Fibroblast of lung (primary cell): ENCODE measurements at regions not wholly inside any gene's neighbourhood (a gene's known extent, or its start where the extent isn't known, plus 50 kb on each side); places are given as distances from the start of the nearest gene placed in this dataset.
"Not testable (repeated sequence)": the region's sequence is repeated elsewhere in the genome, so short reads cannot be mapped to it uniquely, and the experiment has no call there.

Source experiments
- DNase-seq, 2 donors: peaks; one replicate each; pipeline versions ENCODE4 v3.0.0 to v3.0.0-alpha.2; 2010; ENCODE audit warnings: low read depth in 2 of 2
- H2AFZ ChIP-seq: 2 replicates; pipeline ENCODE4 v1.5.1; 2012; ENCODE audit warnings: low read length, control low read depth, inconsistent platforms
- H3K27ac ChIP-seq: 2 replicates; pipeline ENCODE4 v1.5.1; 2011; ENCODE audit warnings: low read length, control low read depth; ENCODE audit not compliant: insufficient read depth
- H3K27me3 ChIP-seq: 2 replicates; pipeline ENCODE4 v1.5.1; 2011; ENCODE audit warnings: mild to moderate bottlenecking, low read length; ENCODE audit not compliant: control insufficient read depth, insufficient read depth
- H3K36me3 ChIP-seq: 2 replicates; pipeline ENCODE4 v1.5.1; 2011; ENCODE audit warnings: low read length; ENCODE audit not compliant: control insufficient read depth, insufficient read depth
- H3K4me1 ChIP-seq: 2 replicates; pipeline ENCODE4 v1.5.1; 2011; ENCODE audit warnings: low read length; ENCODE audit not compliant: control insufficient read depth, insufficient read depth; ENCODE audit errors: extremely low read depth
- H3K4me2 ChIP-seq: 2 replicates; pipeline ENCODE4 v1.5.1; 2011; ENCODE audit warnings: low read length, control low read depth; ENCODE audit not compliant: insufficient read depth; ENCODE audit errors: extremely low read depth
- H3K4me3 ChIP-seq, 4 experiments: fragments of 200-600 bp in 1 of 4; sonication (generic) in 1 of 4; replicated peaks in 1 of 4; 2 replicates each; pipeline ENCODE4 v1.5.1; 2011 to 2016; ENCODE audit warnings: low read length in 4 of 4, low read depth in 3 of 4, mild to moderate bottlenecking in 3 of 4, control low read depth in 2 of 4, inconsistent platforms in 1 of 4, mixed read lengths in 1 of 4; ENCODE audit not compliant: insufficient read depth in 1 of 4; ENCODE audit errors: control extremely low read depth in 1 of 4
- H3K79me2 ChIP-seq: 2 replicates; pipeline ENCODE4 v1.5.1; 2012; ENCODE audit warnings: mild to moderate bottlenecking, low read length, inconsistent platforms; ENCODE audit not compliant: control insufficient read depth, insufficient read depth
- H3K9ac ChIP-seq: 2 replicates; pipeline ENCODE4 v1.5.1; 2011; ENCODE audit warnings: mild to moderate bottlenecking, low read length, control low read depth; ENCODE audit not compliant: insufficient read depth
- H3K9me3 ChIP-seq: 2 replicates; pipeline ENCODE4 v1.5.1; 2012; ENCODE audit warnings: low read depth, low read length; ENCODE audit not compliant: control insufficient read depth, insufficient read depth
- H4K20me1 ChIP-seq: 2 replicates; pipeline ENCODE4 v1.5.1; 2011; ENCODE audit warnings: low read length; ENCODE audit not compliant: control insufficient read depth, insufficient read depth; ENCODE audit errors: extremely low read depth
- EZH2 ChIP-seq: IDR thresholded peaks from 2 replicates; pipeline ENCODE4 v1.5.1; 2012; ENCODE audit warnings: low read length, control low read depth, mild to moderate bottlenecking; ENCODE audit errors: missing control alignments
- TF ChIP-seq, protein P1 (sequence below), 2 donors: IDR thresholded peaks in 1 of 2; conservative IDR thresholded peaks in 1 of 2; 1 replicate in 1 of 2; 2 replicates in 1 of 2; pipeline ENCODE4 v1.5.1; 2011 to 2012; ENCODE audit warnings: low read length in 2 of 2, control low read depth in 1 of 2, inconsistent platforms in 1 of 2, low read depth in 1 of 2, mild to moderate bottlenecking in 1 of 2

DNA sequence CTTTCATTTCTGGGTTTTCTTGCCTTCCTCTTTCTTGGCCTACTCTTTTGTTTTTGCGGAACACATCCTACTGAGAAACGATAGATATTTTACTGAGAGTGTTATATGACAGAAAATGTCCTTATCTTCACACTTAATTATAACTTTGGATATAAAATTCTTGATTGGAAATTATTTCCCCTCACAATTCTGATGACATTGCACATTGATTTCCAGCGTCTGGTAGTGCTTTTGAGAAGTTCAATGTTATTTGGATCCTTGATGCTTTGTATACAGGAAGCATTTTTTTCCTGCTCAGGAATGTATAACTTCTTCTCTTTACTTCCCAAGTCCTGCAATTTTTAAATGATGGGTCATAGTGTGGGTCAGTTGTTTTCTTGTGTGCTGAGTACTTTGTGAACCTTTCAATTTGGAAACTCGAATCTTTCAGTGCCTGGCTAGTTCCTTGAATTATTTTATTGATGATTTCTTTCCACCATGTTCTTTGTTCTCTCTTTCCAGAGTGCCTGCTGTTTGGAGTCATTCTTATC, 183.9 kb downstream of the PDCD6IP start:
- no peak overlapping the region for H3K27ac ChIP-seq
- no peaks in the 10 kb centered on the region for H3K9me3 ChIP-seq
- no peak for DNase-seq
- H3K79me2 ChIP-seq: no peaks in the 10 kb centered on the region
- no peak overlapping the region for H2AFZ ChIP-seq
- no peak overlapping the region for H3K4me3 ChIP-seq
- TF ChIP-seq, protein P1, sequence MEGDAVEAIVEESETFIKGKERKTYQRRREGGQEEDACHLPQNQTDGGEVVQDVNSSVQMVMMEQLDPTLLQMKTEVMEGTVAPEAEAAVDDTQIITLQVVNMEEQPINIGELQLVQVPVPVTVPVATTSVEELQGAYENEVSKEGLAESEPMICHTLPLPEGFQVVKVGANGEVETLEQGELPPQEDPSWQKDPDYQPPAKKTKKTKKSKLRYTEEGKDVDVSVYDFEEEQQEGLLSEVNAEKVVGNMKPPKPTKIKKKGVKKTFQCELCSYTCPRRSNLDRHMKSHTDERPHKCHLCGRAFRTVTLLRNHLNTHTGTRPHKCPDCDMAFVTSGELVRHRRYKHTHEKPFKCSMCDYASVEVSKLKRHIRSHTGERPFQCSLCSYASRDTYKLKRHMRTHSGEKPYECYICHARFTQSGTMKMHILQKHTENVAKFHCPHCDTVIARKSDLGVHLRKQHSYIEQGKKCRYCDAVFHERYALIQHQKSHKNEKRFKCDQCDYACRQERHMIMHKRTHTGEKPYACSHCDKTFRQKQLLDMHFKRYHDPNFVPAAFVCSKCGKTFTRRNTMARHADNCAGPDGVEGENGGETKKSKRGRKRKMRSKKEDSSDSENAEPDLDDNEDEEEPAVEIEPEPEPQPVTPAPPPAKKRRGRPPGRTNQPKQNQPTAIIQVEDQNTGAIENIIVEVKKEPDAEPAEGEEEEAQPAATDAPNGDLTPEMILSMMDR (conservative IDR thresholded peaks at IDR 0.05 in 1 of 2, IDR thresholded peaks at IDR 0.05 in 1 of 2; ENCODE audit: low read depth in 1 of 2, low read length in 2 of 2): no peak
- no peak for TF ChIP-seq EZH2
- no peak overlapping the region for H3K9ac ChIP-seq
- no peaks in the 10 kb centered on the region for H3K36me3 ChIP-seq
- H4K20me1 ChIP-seq: no peaks in the 10 kb centered on the region
- H3K4me2 ChIP-seq: no peak overlapping the region
- H3K27me3 ChIP-seq: no peaks in the 10 kb centered on the region
- peaks cover 3% of the 10 kb centered on the region for H3K4me1 ChIP-seq

DNA sequence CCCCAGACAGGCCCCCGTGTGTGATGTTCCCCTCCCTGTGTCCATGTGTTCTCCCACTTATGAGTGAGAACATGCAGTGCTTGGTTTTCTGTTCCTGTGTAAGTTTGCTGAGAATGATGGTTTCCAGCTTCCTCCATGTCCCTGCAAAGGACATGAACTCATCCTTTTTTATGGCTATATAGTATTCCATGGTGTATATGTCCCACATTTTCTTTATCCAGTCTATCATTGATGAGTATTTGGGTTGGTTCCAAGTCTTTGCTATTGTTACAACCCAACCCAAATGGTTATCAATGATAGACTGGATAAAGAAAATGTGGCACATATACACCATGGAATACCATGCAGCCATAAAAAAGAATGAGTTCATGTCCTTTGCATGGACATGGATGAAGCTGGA, 184.5 kb downstream of the PDCD6IP start:
- not testable (repeated sequence) for H3K9me3 ChIP-seq, DNase-seq, H3K27ac ChIP-seq, H2AFZ ChIP-seq, H3K36me3 ChIP-seq, H4K20me1 ChIP-seq, H3K79me2 ChIP-seq, H3K4me2 ChIP-seq, H3K27me3 ChIP-seq, H3K4me3 ChIP-seq, H3K4me1 ChIP-seq, H3K9ac ChIP-seq

DNA sequence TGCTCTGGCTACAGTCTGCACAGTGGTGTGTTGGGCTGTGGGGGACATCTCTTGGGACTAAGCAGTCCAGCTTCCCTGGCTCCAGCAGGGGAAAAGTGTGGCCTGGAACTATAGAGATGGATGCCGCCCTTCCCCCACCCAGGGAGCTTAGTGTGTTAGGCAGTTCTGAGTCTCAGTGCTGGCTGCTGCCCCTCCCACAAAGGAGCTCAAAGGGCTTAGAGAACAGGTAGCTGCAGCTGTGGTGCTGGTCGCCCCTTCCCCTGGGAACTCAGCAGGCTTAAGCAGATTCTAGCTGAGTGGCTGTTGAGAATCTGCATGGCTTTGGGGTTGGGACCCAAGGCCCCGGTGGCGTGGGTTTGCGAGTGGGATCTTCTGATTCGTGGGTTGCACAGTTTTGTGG, 190.8 kb downstream of the PDCD6IP start:
- Histone ChIP-seq H3K79me2 (no peaks in the 10 kb centered on the region), H2AFZ (no peak overlapping the region), H3K4me1 (no peaks in the 10 kb centered on the region), H3K27ac (no peak overlapping the region), H3K27me3 (no peaks in the 10 kb centered on the region), H3K36me3 (no peaks in the 10 kb centered on the region), H4K20me1 (no peaks in the 10 kb centered on the region), H3K4me3 (no peak overlapping the region), H3K4me2 (no peak overlapping the region), H3K9ac (no peak overlapping the region), H3K9me3 (no peaks in the 10 kb centered on the region)
- no peak for DNase-seq
- TF ChIP-seq EZH2: no peak
- TF ChIP-seq, protein P1 (conservative IDR thresholded peaks at IDR 0.05 in 1 of 2, IDR thresholded peaks at IDR 0.05 in 1 of 2; ENCODE audit: low read depth in 1 of 2, low read length in 2 of 2): no peak
